H9 (cell line): ENCODE measurements at regions not wholly inside any gene's neighbourhood (a gene's known extent, or its start where the extent isn't known, plus 50 kb on each side); places are given as distances from the start of the nearest gene placed in this dataset.

Experiments used
- DNase-seq: peaks from one replicate; pipeline ENCODE4 v3.0.0-alpha.2; 2017
- H2AFZ ChIP-seq: one replicate; pipeline ENCODE4 v1.6.1; 2013; ENCODE audit warnings: mild to moderate bottlenecking, low read length, control low read depth, moderate library complexity
- H2AK5ac ChIP-seq: 2 replicates; pipeline ENCODE4 v1.6.1; 2013; ENCODE audit warnings: low read length, control low read depth, mixed read lengths; ENCODE audit not compliant: insufficient read length
- H2BK120ac ChIP-seq: one replicate; pipeline ENCODE4 v1.6.1; 2013; ENCODE audit warnings: low read depth, mild to moderate bottlenecking, low read length, control low read depth, inconsistent platforms; ENCODE audit not compliant: poor library complexity, severe bottlenecking
- H2BK12ac ChIP-seq: 2 replicates; pipeline ENCODE4 v1.6.1; 2013; ENCODE audit warnings: low read length, control low read depth, mixed read lengths, low read depth; ENCODE audit not compliant: insufficient read length
- H2BK15ac ChIP-seq: 2 replicates; pipeline ENCODE4 v1.6.1; 2013; ENCODE audit warnings: low read depth, low read length, control low read depth
- H2BK20ac ChIP-seq: one replicate; pipeline ENCODE4 v1.6.1; 2013; ENCODE audit warnings: low read depth, mild to moderate bottlenecking, low read length, control low read depth, inconsistent platforms; ENCODE audit not compliant: poor library complexity, severe bottlenecking
- H2BK5ac ChIP-seq: 2 replicates; pipeline ENCODE4 v1.6.1; 2013; ENCODE audit warnings: low read length, control low read depth, mixed read lengths; ENCODE audit not compliant: insufficient read length
- H3K14ac ChIP-seq: 2 replicates; pipeline ENCODE4 v1.6.1; 2013; ENCODE audit warnings: low read length, control low read depth; ENCODE audit not compliant: insufficient read depth
- H3K18ac ChIP-seq: 2 replicates; pipeline ENCODE4 v1.6.1; 2013; ENCODE audit warnings: low read depth, mild to moderate bottlenecking, mixed read lengths, low read length, control low read depth; ENCODE audit not compliant: insufficient read length
- H3K23ac ChIP-seq: 2 replicates; pipeline ENCODE4 v1.6.1; 2013; ENCODE audit warnings: low read length, control low read depth, mixed read lengths, low read depth; ENCODE audit not compliant: insufficient read length
- H3K23me2 ChIP-seq: 2 replicates; pipeline ENCODE4 v1.6.1; 2013; ENCODE audit warnings: low read depth, mild to moderate bottlenecking, mixed read lengths, low read length, control low read depth; ENCODE audit not compliant: insufficient read length, poor library complexity, severe bottlenecking
- H3K27ac ChIP-seq: 2 replicates; pipeline ENCODE4 v1.5.1; 2013; ENCODE audit warnings: low read length, control low read depth, mixed read lengths, low read depth; ENCODE audit not compliant: insufficient read length
- H3K27me3 ChIP-seq: 2 replicates; pipeline ENCODE4 v1.6.1; 2013; ENCODE audit warnings: low read length, control low read depth, inconsistent platforms; ENCODE audit not compliant: insufficient read depth
- H3K4ac ChIP-seq: 2 replicates; pipeline ENCODE4 v1.6.1; 2013; ENCODE audit warnings: low read depth, mild to moderate bottlenecking, control low read depth, inconsistent platforms, low read length, moderate library complexity
- H3K4me1 ChIP-seq: 2 replicates; pipeline ENCODE4 v1.6.1; 2013; ENCODE audit warnings: low read length, control low read depth, inconsistent platforms; ENCODE audit not compliant: insufficient read depth
- H3K4me2 ChIP-seq: 2 replicates; pipeline ENCODE4 v1.6.1; 2013; ENCODE audit warnings: low read length, control low read depth, mixed read lengths; ENCODE audit not compliant: insufficient read length, insufficient read depth
- H3K56ac ChIP-seq: 2 replicates; pipeline ENCODE4 v1.6.1; 2013; ENCODE audit warnings: low read depth, mild to moderate bottlenecking, mixed read lengths, low read length, control low read depth; ENCODE audit not compliant: insufficient read length
- H3K79me1 ChIP-seq: 2 replicates; pipeline ENCODE4 v1.6.1; 2013; ENCODE audit warnings: low read depth, mild to moderate bottlenecking, moderate library complexity, low read length, control low read depth, inconsistent platforms; ENCODE audit not compliant: insufficient read depth, poor library complexity, severe bottlenecking
- H3K79me2 ChIP-seq: 2 replicates; pipeline ENCODE4 v1.6.1; 2013; ENCODE audit warnings: low read length, control low read depth, inconsistent platforms; ENCODE audit not compliant: insufficient read depth
- H3K9ac ChIP-seq: 2 replicates; pipeline ENCODE4 v1.6.1; 2013; ENCODE audit warnings: low read length, control low read depth, mixed read lengths; ENCODE audit not compliant: insufficient read length; ENCODE audit errors: extremely low read depth
- H3K9me3 ChIP-seq: one replicate; pipeline ENCODE4 v1.6.1; 2013; ENCODE audit warnings: low read depth, low read length, inconsistent platforms; ENCODE audit not compliant: control insufficient read depth
- H3T11ph ChIP-seq: one replicate; pipeline ENCODE4 v1.6.1; 2013; ENCODE audit warnings: mild to moderate bottlenecking, low read length, control low read depth, inconsistent platforms
- H4K20me1 ChIP-seq: one replicate; pipeline ENCODE4 v1.6.1; 2013; ENCODE audit not compliant: control insufficient read depth, insufficient read length, insufficient read depth
- H4K5ac ChIP-seq: 2 replicates; pipeline ENCODE4 v1.6.1; 2013; ENCODE audit warnings: low read depth, mild to moderate bottlenecking, mixed read lengths, low read length, control low read depth; ENCODE audit not compliant: insufficient read length
- H4K8ac ChIP-seq: replicated peaks from 2 replicates; pipeline ENCODE4 v1.6.1; 2013; ENCODE audit warnings: low read length, control low read depth, mixed read lengths, low read depth; ENCODE audit not compliant: insufficient read length
- H4K91ac ChIP-seq: 2 replicates; pipeline ENCODE4 v1.6.1; 2013; ENCODE audit warnings: low read depth, mild to moderate bottlenecking, moderate library complexity, mixed read lengths, low read length, control low read depth; ENCODE audit not compliant: insufficient read length
- H3K27ac Mint-ChIP-seq, 3 experiments: 2 replicates in 2 of 3; 3 replicates in 1 of 3; pipeline ENCODE4 v1.8.0; 2020 to 2021; ENCODE audit warnings: mixed read lengths in 3 of 3, mild to moderate bottlenecking in 1 of 3, moderate library complexity in 1 of 3
- H3K27me3 Mint-ChIP-seq: 2 replicates; pipeline ENCODE4 v1.8.0; 2021; ENCODE audit warnings: low read depth, mild to moderate bottlenecking, moderate library complexity, mixed read lengths
- H3K36me3 Mint-ChIP-seq, 3 experiments: 2 replicates in 2 of 3; 3 replicates in 1 of 3; pipeline ENCODE4 v1.8.0; 2020 to 2021; ENCODE audit warnings: low read depth in 3 of 3, mixed read lengths in 3 of 3; ENCODE audit not compliant: insufficient read depth in 1 of 3
- H3K4me1 Mint-ChIP-seq, 2 experiments: 2 replicates each; pipeline ENCODE4 v1.8.0; 2020; ENCODE audit warnings: mixed read lengths in 2 of 2
- H3K4me3 Mint-ChIP-seq, 2 experiments: 2 replicates in 1 of 2; 3 replicates in 1 of 2; pipeline ENCODE4 v1.8.0; 2020 to 2021; ENCODE audit warnings: mild to moderate bottlenecking in 2 of 2, mixed read lengths in 2 of 2, moderate library complexity in 1 of 2
- H3K9me3 Mint-ChIP-seq, 2 experiments: 2 replicates in 1 of 2; 3 replicates in 1 of 2; pipeline ENCODE4 v1.8.0; 2020; ENCODE audit warnings: mild to moderate bottlenecking in 2 of 2, mixed read lengths in 2 of 2, moderate library complexity in 1 of 2
- WGBS: extraction: QIAGEN DNeasy Blood & Tissue Kit; methylation state at CpG from one replicate; pipeline ENCODE4 v1.1.7; 2013; ENCODE audit warnings: missing lambda C conversion rate, low lambda C conversion rate, mixed read lengths; ENCODE audit not compliant: insufficient read length; ENCODE audit errors: extremely low coverage; 5-methylcytosine and 5-hydroxymethylcytosine counted together
- TF ChIP-seq, protein P1 (sequence below): fragments of 200-600 bp; sonication (generic); conservative IDR thresholded peaks from 3 replicates; pipeline ENCODE4 v1.8.0; 2021; ENCODE audit warnings: antibody characterized with exemption, mild to moderate bottlenecking

- H3K27me3 ChIP-seq = no peaks in the 10 kb centered on the region
- Mint-ChIP-seq H3K27ac (peak overlapping the region in 1 of 3 experiments; percentile 8; a peak in 2 of 7 replicates), H3K36me3 (no peaks in the 10 kb centered on the region), H3K4me1 (peaks cover 4 to 9% of the 10 kb centered on the region in 2 experiments), H3K9me3 (no peaks in the 10 kb centered on the region), H3K4me3 (no peak overlapping the region), H3K27me3 (peaks cover 12% of the 10 kb centered on the region)
- H4K20me1 ChIP-seq = no peaks in the 10 kb centered on the region
- H3K9me3 ChIP-seq = no peaks in the 10 kb centered on the region
- no peak overlapping the region for H2BK12ac ChIP-seq
- no peak overlapping the region for H4K5ac ChIP-seq
- no peak overlapping the region for H2BK120ac ChIP-seq
- no peaks in the 10 kb centered on the region for H3K23me2 ChIP-seq
- no peak for DNase-seq
- H3K56ac ChIP-seq = no peak overlapping the region
- no peak overlapping the region for H3K27ac ChIP-seq
- H4K8ac ChIP-seq = no peak overlapping the region
- H3K23ac ChIP-seq = no peak overlapping the region
- H3K9ac ChIP-seq = no peak overlapping the region
- H3K4me2 ChIP-seq = no peak overlapping the region
- no peak overlapping the region for H2BK20ac ChIP-seq
- H2AFZ ChIP-seq = no peak overlapping the region
- TF ChIP-seq, protein P1, sequence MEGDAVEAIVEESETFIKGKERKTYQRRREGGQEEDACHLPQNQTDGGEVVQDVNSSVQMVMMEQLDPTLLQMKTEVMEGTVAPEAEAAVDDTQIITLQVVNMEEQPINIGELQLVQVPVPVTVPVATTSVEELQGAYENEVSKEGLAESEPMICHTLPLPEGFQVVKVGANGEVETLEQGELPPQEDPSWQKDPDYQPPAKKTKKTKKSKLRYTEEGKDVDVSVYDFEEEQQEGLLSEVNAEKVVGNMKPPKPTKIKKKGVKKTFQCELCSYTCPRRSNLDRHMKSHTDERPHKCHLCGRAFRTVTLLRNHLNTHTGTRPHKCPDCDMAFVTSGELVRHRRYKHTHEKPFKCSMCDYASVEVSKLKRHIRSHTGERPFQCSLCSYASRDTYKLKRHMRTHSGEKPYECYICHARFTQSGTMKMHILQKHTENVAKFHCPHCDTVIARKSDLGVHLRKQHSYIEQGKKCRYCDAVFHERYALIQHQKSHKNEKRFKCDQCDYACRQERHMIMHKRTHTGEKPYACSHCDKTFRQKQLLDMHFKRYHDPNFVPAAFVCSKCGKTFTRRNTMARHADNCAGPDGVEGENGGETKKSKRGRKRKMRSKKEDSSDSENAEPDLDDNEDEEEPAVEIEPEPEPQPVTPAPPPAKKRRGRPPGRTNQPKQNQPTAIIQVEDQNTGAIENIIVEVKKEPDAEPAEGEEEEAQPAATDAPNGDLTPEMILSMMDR = no peak
- H3K4me1 ChIP-seq = no peaks in the 10 kb centered on the region
- H3K18ac ChIP-seq = no peak overlapping the region
- WGBS = no CpG with 5 or more reads among the region's 7 CpGs
- H4K91ac ChIP-seq = no peak overlapping the region
- H2BK15ac ChIP-seq = no peak overlapping the region
- no peak overlapping the region for H3K4ac ChIP-seq
- no peaks in the 10 kb centered on the region for H3K79me2 ChIP-seq
- H2BK5ac ChIP-seq = no peak overlapping the region
- no peak overlapping the region for H2AK5ac ChIP-seq
- H3K79me1 ChIP-seq = no peaks in the 10 kb centered on the region
- H3T11ph ChIP-seq = no peak overlapping the region
- no peak overlapping the region for H3K14ac ChIP-seq
These were observed 62.1 kb upstream of the PRKAR2B start for GRCh38 chr7:106982415-106982814.
